Spleen (tissue), 11 donors: ENCODE measurements at regions not wholly inside any gene's neighbourhood (a gene's known extent, or its start where the extent isn't known, plus 50 kb on each side); places are given as distances from the start of the nearest gene placed in this dataset.

Experiments used
- DNase-seq: peaks from one replicate; pipeline ENCODE4 v3.0.0-alpha.2; 2020
- H3K27ac ChIP-seq, 8 donors: fragments of 200-600 bp; sonication (generic) in 7 of 8; 1 replicate in 4 of 8; 2 replicates in 4 of 8; pipeline versions ENCODE4 v1.5.0 to v1.8.0; 2016 to 2021; ENCODE audit warnings: inconsistent platforms in 4 of 8, mild to moderate bottlenecking in 4 of 8, moderate library complexity in 1 of 8
- H3K27me3 ChIP-seq, 7 donors: fragments of 200-600 bp; sonication (generic) in 6 of 7; replicated peaks in 1 of 7; 1 replicate in 4 of 7; 2 replicates in 3 of 7; pipeline versions ENCODE4 v1.5.0 to v1.8.0; 2016 to 2021; ENCODE audit warnings: inconsistent platforms in 3 of 7, mild to moderate bottlenecking in 1 of 7
- H3K36me3 ChIP-seq, 6 donors: fragments of 200-600 bp; sonication (generic) in 5 of 6; 1 replicate in 4 of 6; 2 replicates in 2 of 6; pipeline versions ENCODE4 v1.5.0 to v1.8.0; 2016 to 2021; ENCODE audit warnings: inconsistent platforms in 2 of 6
- H3K4me1 ChIP-seq, 6 donors: fragments of 200-600 bp; sonication (generic) in 5 of 6; 1 replicate in 3 of 6; 2 replicates in 3 of 6; pipeline versions ENCODE4 v1.5.0 to v1.8.0; 2016 to 2021; ENCODE audit warnings: inconsistent platforms in 3 of 6
- H3K4me3 ChIP-seq, 8 donors: fragments of 200-600 bp; sonication (generic) in 7 of 8; 1 replicate in 4 of 8; 2 replicates in 4 of 8; pipeline versions ENCODE4 v1.5.0 to v1.8.0; 2016 to 2021; ENCODE audit warnings: inconsistent platforms in 4 of 8, mild to moderate bottlenecking in 4 of 8, moderate library complexity in 2 of 8
- H3K9me3 ChIP-seq, 8 donors: fragments of 200-600 bp; sonication (generic) in 7 of 8; 1 replicate in 4 of 8; 2 replicates in 4 of 8; pipeline versions ENCODE4 v1.5.0 to v1.8.0; 2016 to 2021; ENCODE audit warnings: inconsistent platforms in 4 of 8
- CTCF ChIP-seq, 11 experiments: fragments of 200-600 bp in 7 of 11; fragments of 450-650 bp in 4 of 11; sonication (generic) in 4 of 11; IDR thresholded peaks in 8 of 11; conservative IDR thresholded peaks in 3 of 11; 1 replicate in 7 of 11; 2 replicates in 4 of 11; pipeline versions ENCODE4 v1.4.0 to v1.8.0; 2016 to 2021; ENCODE audit warnings: antibody characterized with exemption in 11 of 11, inconsistent platforms in 4 of 11, mild to moderate bottlenecking in 1 of 11
- POLR2A ChIP-seq, 3 donors: fragments of 450-650 bp; IDR thresholded peaks; one replicate each; pipeline ENCODE4 v1.5.1; 2017; ENCODE audit warnings: antibody characterized with exemption in 3 of 3, mild to moderate bottlenecking in 1 of 3
- POLR2AphosphoS5 ChIP-seq, 3 donors: sonication (generic); formaldehyde crosslinking; IDR thresholded peaks; one replicate each; pipeline ENCODE4 v1.5.1; 2017; ENCODE audit warnings: antibody characterized with exemption in 3 of 3
- WGBS, 5 donors: extraction: QIAGEN DNeasy Blood & Tissue Kit in 3 of 5; methylation state at CpG; one replicate each; pipeline versions ENCODE4 v1.1.5 to v1.1.7; 2013 to 2018; 5-methylcytosine and 5-hydroxymethylcytosine counted together
- intact Hi-C: fragments of 100-400 bp; cut with DNase I; formaldehyde crosslinking; loops from one replicate; pipeline ENCODE4 v1.15.0; 2023; ENCODE audit warnings: low total_unique reads
- donor health status: healthy with polysubstance abuse.
- donor health status: DM: no; HTN: no; CAD: no; lungs with moderate emphysema.
- donor health status: DM: no; HTN: no; CAD: no.
- donor health status: Bipolar disorder and iron deficiency.
- donor health status: healthy.
- donor health status: DM: no; HTN: no; CAD: no.
- donor health status: DM: yes; HTN: yes; CAD: no.

- Histone ChIP-seq H3K36me3 (no peaks in the 10 kb centered on the region), H3K27ac (no peak overlapping the region), H3K9me3 (peaks cover 0 to 5% (median 0%) of the 10 kb centered on the region in 8 donors), H3K4me1 (no peaks in the 10 kb centered on the region), H3K27me3 (no peaks in the 10 kb centered on the region), H3K4me3 (no peak overlapping the region)
- TF ChIP-seq CTCF (IDR thresholded peaks at IDR 0.05 in 8 of 11, conservative IDR thresholded peaks at IDR 0.05 in 3 of 11) (no peak), POLR2AphosphoS5 (IDR thresholded peaks at IDR 0.05) (no peak), POLR2A (IDR thresholded peaks at IDR 0.05) (no peak)
- DNase-seq = no peak
- WGBS, 5 donors = 71 to 87% (median 78%) methylated on average over 6 of the region's 6 CpGs
- intact Hi-C loops = no loop called here
Observed at GRCh38 chr7:21317966-21318915, 109.6 kb upstream of the SP4 start.

GRCh38 chr7:21318916-21319270, 109.0 kb upstream of the SP4 start:
- no peaks in the 10 kb centered on the region for H3K36me3 ChIP-seq
- H3K27ac ChIP-seq = no peak overlapping the region
- intact Hi-C loops = no loop called here
- WGBS, 5 donors = 62 to 78% (median 74%) methylated on average over 1 of the region's 1 CpG
- H3K9me3 ChIP-seq = no peaks in the 10 kb centered on the region
- TF ChIP-seq POLR2AphosphoS5 (IDR thresholded peaks at IDR 0.05) = no peak
- TF ChIP-seq POLR2A (IDR thresholded peaks at IDR 0.05) = no peak
- TF ChIP-seq CTCF (IDR thresholded peaks at IDR 0.05 in 8 of 11, conservative IDR thresholded peaks at IDR 0.05 in 3 of 11) = no peak
- no peaks in the 10 kb centered on the region for H3K27me3 ChIP-seq
- no peak overlapping the region for H3K4me3 ChIP-seq
- no peaks in the 10 kb centered on the region for H3K4me1 ChIP-seq
- no peak for DNase-seq

GRCh38 chr7:21326241-21326640, 101.6 kb upstream of the SP4 start:
- Histone ChIP-seq H3K27ac (no peak overlapping the region), H3K36me3 (no peaks in the 10 kb centered on the region), H3K4me3 (no peak overlapping the region), H3K27me3 (no peaks in the 10 kb centered on the region), H3K4me1 (no peaks in the 10 kb centered on the region), H3K9me3 (peaks cover 0 to 11% (median 8%) of the 10 kb centered on the region in 8 donors)
- intact Hi-C loops = no loop called here
- DNase-seq = no peak
- no peak for TF ChIP-seq CTCF (IDR thresholded peaks at IDR 0.05 in 8 of 11, conservative IDR thresholded peaks at IDR 0.05 in 3 of 11)
- TF ChIP-seq POLR2AphosphoS5 (IDR thresholded peaks at IDR 0.05) = no peak
- no peak for TF ChIP-seq POLR2A (IDR thresholded peaks at IDR 0.05)

- H3K36me3 ChIP-seq = no peaks in the 10 kb centered on the region
- no peak overlapping the region for H3K27ac ChIP-seq
- DNase-seq = no peak
- H3K4me1 ChIP-seq = no peaks in the 10 kb centered on the region
- no peak for TF ChIP-seq CTCF (IDR thresholded peaks at IDR 0.05 in 8 of 11, conservative IDR thresholded peaks at IDR 0.05 in 3 of 11)
- TF ChIP-seq POLR2A (IDR thresholded peaks at IDR 0.05) = no peak
- no peak for TF ChIP-seq POLR2AphosphoS5 (IDR thresholded peaks at IDR 0.05)
- H3K4me3 ChIP-seq = no peak overlapping the region
- H3K27me3 ChIP-seq = no peaks in the 10 kb centered on the region
- peaks cover 0 to 11% (median 8%) of the 10 kb centered on the region in 8 donors for H3K9me3 ChIP-seq
- WGBS, 5 donors = 84 to 90% (median 88%) methylated on average over 3 of the region's 3 CpGs
- intact Hi-C loops = no loop called here
Observed at GRCh38 chr7:21326921-21327320, 101.0 kb upstream of the SP4 start.
